GM21723 (cell line): ENCODE measurements at regions not wholly inside any gene's neighbourhood (a gene's known extent, or its start where the extent isn't known, plus 50 kb on each side); places are given as distances from the start of the nearest gene placed in this dataset.
"Not testable (repeated sequence)": the region's sequence is repeated elsewhere in the genome, so short reads cannot be mapped to it uniquely, and the experiment has no call there.

ENCODE experiments used
- ATAC-seq: cut with Tn5 transposase; IDR thresholded peaks from one replicate; pipeline ENCODE4 v1.9.1; 2021; ENCODE audit warnings: mild to moderate bottlenecking, moderate library complexity; ENCODE audit not compliant: unreplicated experiment

- ATAC-seq, result no peak
Observed at GRCh38 chr13:67509018-67509417, 278.9 kb upstream of the PCDH9 start.

GRCh38 chr13:67508275-67508674, 278.1 kb upstream of the PCDH9 start:
- ATAC-seq, result not testable (repeated sequence)

GRCh38 chr13:67506407-67506806, 276.3 kb upstream of the PCDH9 start:
- no peak for ATAC-seq

GRCh38 chr13:67505376-67505775, 275.2 kb upstream of the PCDH9 start:
- ATAC-seq, result no peak

- ATAC-seq, result no peak
Observed at GRCh38 chr13:67498948-67499347, 268.8 kb upstream of the PCDH9 start.

GRCh38 chr13:67493835-67494234, 263.7 kb upstream of the PCDH9 start:
- no peak for ATAC-seq

- no peak for ATAC-seq
Observed at GRCh38 chr13:67489016-67489415, 258.9 kb upstream of the PCDH9 start.

- ATAC-seq, result no peak
Observed at GRCh38 chr13:67481445-67481844, 251.3 kb upstream of the PCDH9 start.

GRCh38 chr13:67474115-67474514, 244.0 kb upstream of the PCDH9 start:
- ATAC-seq, result no peak

- ATAC-seq, result no peak
Observed at GRCh38 chr13:67469623-67470022, 239.5 kb upstream of the PCDH9 start.

GRCh38 chr13:67466569-67466968, 236.4 kb upstream of the PCDH9 start:
- no peak for ATAC-seq

GRCh38 chr13:67464154-67464553, 234.0 kb upstream of the PCDH9 start:
- no peak for ATAC-seq

- ATAC-seq, result no peak
Observed at GRCh38 chr13:67462098-67462497, 232.0 kb upstream of the PCDH9 start.

- ATAC-seq, result not testable (repeated sequence)
Observed at GRCh38 chr13:67452526-67452925, 222.4 kb upstream of the PCDH9 start.

GRCh38 chr13:67445436-67445835, 215.3 kb upstream of the PCDH9 start:
- ATAC-seq, result no peak

GRCh38 chr13:67443923-67444322, 213.8 kb upstream of the PCDH9 start:
- ATAC-seq, result no peak

GRCh38 chr13:67440236-67440975, 210.3 kb upstream of the PCDH9 start:
- no peak for ATAC-seq

- no peak for ATAC-seq
Observed at GRCh38 chr13:67439365-67439764, 209.2 kb upstream of the PCDH9 start.

- ATAC-seq, result no peak
Observed at GRCh38 chr13:67438465-67438864, 208.3 kb upstream of the PCDH9 start.

- no peak for ATAC-seq
Observed at GRCh38 chr13:67437244-67437643, 207.1 kb upstream of the PCDH9 start.

- ATAC-seq, result no peak
Observed at GRCh38 chr13:67421475-67421874, 191.3 kb upstream of the PCDH9 start.

- ATAC-seq, result no peak
Observed at GRCh38 chr13:67416047-67416925, 186.2 kb upstream of the PCDH9 start.
